WTC11 (cell line): ENCODE measurements at regions not wholly inside any gene's neighbourhood (a gene's known extent, or its start where the extent isn't known, plus 50 kb on each side); places are given as distances from the start of the nearest gene placed in this dataset.

Source experiments
- ATAC-seq: fragments of 200-7000 bp; cut with Tn5 transposase; 2 replicates; pipeline ENCODE4 v1.10.0; 2021; ENCODE audit warnings: mild to moderate bottlenecking, moderate library complexity
- CTCF ChIA-PET: fragments of 300-600 bp; sonication (Branson Sonifier 250); formaldehyde crosslinking; loops from one replicate; lab custom pipeline; 2021; ENCODE audit warnings: antibody characterized with exemption; lab: Charles Lee
- POLR2A ChIA-PET: fragments of 350-600 bp; sonication (Branson Sonifier 250); formaldehyde crosslinking; loops from one replicate; lab custom pipeline; 2021; ENCODE audit warnings: antibody characterized with exemption; lab: Charles Lee
- DNase-seq: peaks from one replicate; pipeline ENCODE4 v3.0.0; 2021; ENCODE audit warnings: low spot score
- H3K27ac Mint-ChIP-seq: 2 replicates; pipeline ENCODE4 v1.8.0; 2021; ENCODE audit warnings: mixed read lengths
- H3K27me3 Mint-ChIP-seq: 2 replicates; pipeline ENCODE4 v1.8.0; 2021; ENCODE audit warnings: low read depth, mild to moderate bottlenecking, moderate library complexity, mixed read lengths
- H3K36me3 Mint-ChIP-seq: 2 replicates; pipeline ENCODE4 v1.8.0; 2021; ENCODE audit warnings: mixed read lengths
- H3K4me1 Mint-ChIP-seq: 2 replicates; pipeline ENCODE4 v1.8.0; 2022; ENCODE audit warnings: mixed read lengths
- H3K4me3 Mint-ChIP-seq: 2 replicates; pipeline ENCODE4 v1.8.0; 2021; ENCODE audit warnings: mild to moderate bottlenecking, moderate library complexity, mixed read lengths
- H3K9me3 Mint-ChIP-seq: 2 replicates; pipeline ENCODE4 v1.8.0; 2021; ENCODE audit warnings: mixed read lengths
- AFF4 ChIP-seq: sonication (generic); formaldehyde crosslinking; IDR thresholded peaks from 2 replicates; pipeline ENCODE4 v1.8.1; 2023; ENCODE audit warnings: mild to moderate bottlenecking, missing genetic modification reagents, borderline replicate concordance
- CBFB ChIP-seq: sonication (generic); formaldehyde crosslinking; IDR thresholded peaks from 2 replicates; pipeline ENCODE4 v1.8.1; 2022; ENCODE audit warnings: mild to moderate bottlenecking, low read depth, missing genetic modification reagents
- E2F4 ChIP-seq: sonication (generic); formaldehyde crosslinking; IDR thresholded peaks from 2 replicates; pipeline ENCODE4 v1.8.1; 2022; ENCODE audit warnings: low read depth, mild to moderate bottlenecking, moderate library complexity, missing genetic modification reagents, borderline replicate concordance
- ESRRA ChIP-seq: sonication (generic); formaldehyde crosslinking; IDR thresholded peaks from 2 replicates; pipeline ENCODE4 v1.8.1; 2022; ENCODE audit warnings: mild to moderate bottlenecking, missing genetic modification reagents, borderline replicate concordance
- GTF2I ChIP-seq: fragments of 250-450 bp; sonication (Bioruptor Pico); conservative IDR thresholded peaks from 2 replicates; pipeline ENCODE4 v1.4.0; 2021; ENCODE audit warnings: mild to moderate bottlenecking
- IRF1 ChIP-seq: sonication (generic); formaldehyde crosslinking; IDR thresholded peaks from 2 replicates; pipeline ENCODE4 v1.8.0; 2023; ENCODE audit warnings: missing genetic modification reagents
- MYBL2 ChIP-seq: sonication (generic); formaldehyde crosslinking; IDR thresholded peaks from 2 replicates; pipeline ENCODE4 v1.8.1; 2023; ENCODE audit warnings: mild to moderate bottlenecking, moderate library complexity, missing genetic modification reagents
- NFATC4 ChIP-seq: fragments of 250-450 bp; sonication (Bioruptor Pico); IDR thresholded peaks from 2 replicates; pipeline ENCODE4 v1.9.0; 2021; ENCODE audit warnings: mild to moderate bottlenecking
- RELA ChIP-seq: sonication (generic); formaldehyde crosslinking; IDR thresholded peaks from 2 replicates; pipeline ENCODE4 v1.8.1; 2022; ENCODE audit warnings: missing genetic modification reagents, mild to moderate bottlenecking, borderline replicate concordance
- ZBTB21 ChIP-seq: sonication (generic); formaldehyde crosslinking; IDR thresholded peaks from 2 replicates; pipeline ENCODE4 v1.8.1; 2023; ENCODE audit warnings: mild to moderate bottlenecking, missing genetic modification reagents, borderline replicate concordance
- ZBTB43 ChIP-seq: sonication (generic); formaldehyde crosslinking; IDR thresholded peaks from 2 replicates; pipeline ENCODE4 v1.8.1; 2023; ENCODE audit warnings: mild to moderate bottlenecking, missing genetic modification reagents
- ZNF232 ChIP-seq: sonication (generic); formaldehyde crosslinking; IDR thresholded peaks from 2 replicates; pipeline ENCODE4 v1.8.0; 2022; ENCODE audit warnings: mild to moderate bottlenecking, missing genetic modification reagents
- ZNF263 ChIP-seq: sonication (generic); formaldehyde crosslinking; IDR thresholded peaks from 2 replicates; pipeline ENCODE4 v1.8.1; 2022; ENCODE audit warnings: low read depth, mild to moderate bottlenecking, moderate library complexity, missing genetic modification reagents
- ZNF416 ChIP-seq: fragments of 250-450 bp; sonication (Bioruptor Pico); IDR thresholded peaks from 2 replicates; pipeline ENCODE4 v1.9.0; 2021; ENCODE audit warnings: mild to moderate bottlenecking, inconsistent platforms
- ZNF512 ChIP-seq: sonication (generic); formaldehyde crosslinking; IDR thresholded peaks from 2 replicates; pipeline ENCODE4 v1.8.1; 2022; ENCODE audit warnings: missing genetic modification reagents, borderline replicate concordance
- ZSCAN18 ChIP-seq: fragments of 250-450 bp; sonication (Bioruptor Pico); IDR thresholded peaks from 2 replicates; pipeline ENCODE4 v2.1.2; 2022; ENCODE audit warnings: mild to moderate bottlenecking, moderate library complexity

GRCh38 chrX:26664919-26665318 lies 448.9 kb downstream of the MAGEB5 start:
- CTCF ChIA-PET, result no interaction called here
- Mint-ChIP-seq H3K9me3 (no peaks in the 10 kb centered on the region), H3K4me3 (no peak overlapping the region), H3K27ac (no peak overlapping the region), H3K36me3 (no peaks in the 10 kb centered on the region), H3K4me1 (peaks cover 9% of the 10 kb centered on the region), H3K27me3 (no peaks in the 10 kb centered on the region; the same call in 1 of the 2 replicates)
- DNase-seq, result no peak
- ATAC-seq, result no peak
- TF ChIP-seq ESRRA (CRISPR knock-in tag), result no peak
- no peak for TF ChIP-seq IRF1 (CRISPR knock-in tag)
- TF ChIP-seq E2F4, result no peak
- no peak for TF ChIP-seq ZBTB43 (CRISPR knock-in tag)
- TF ChIP-seq CBFB (CRISPR knock-in tag), result no peak
- no peak for TF ChIP-seq ZNF263 (CRISPR knock-in tag)
- no peak for TF ChIP-seq ZNF232 (CRISPR knock-in tag)
- POLR2A ChIA-PET, result no interaction called here

GRCh38 chrX:26653050-26653449 lies 437.1 kb downstream of the MAGEB5 start:
- Mint-ChIP-seq H3K4me1 (no peaks in the 10 kb centered on the region), H3K9me3 (peaks cover 48% of the 10 kb centered on the region), H3K4me3 (no peak overlapping the region), H3K27me3 (no peaks in the 10 kb centered on the region), H3K36me3 (peaks cover 55% of the 10 kb centered on the region), H3K27ac (no peak overlapping the region)
- ATAC-seq (no peak), DNase-seq (no peak)
- CTCF ChIA-PET, result no interaction called here
- TF ChIP-seq GTF2I (CRISPR knock-in tag), result no peak
- TF ChIP-seq RELA (CRISPR knock-in tag), result no peak
- no peak for TF ChIP-seq ZNF416 (CRISPR knock-in tag)
- no peak for TF ChIP-seq AFF4
- no peak for TF ChIP-seq ZSCAN18 (CRISPR knock-in tag)
- TF ChIP-seq ZNF512, result no peak
- no peak for TF ChIP-seq NFATC4 (CRISPR knock-in tag)
- no peak for TF ChIP-seq ZBTB21 (CRISPR knock-in tag)
- no peak for TF ChIP-seq MYBL2 (CRISPR knock-in tag)
- POLR2A ChIA-PET, result no interaction called here
